ENCODE measurements at regions not wholly inside any gene's neighbourhood (a gene's known extent, or its start where the extent isn't known, plus 50 kb on each side); places are given as distances from the start of the nearest gene placed in this dataset.

GRCh38 chr11:43072096-43072495 is 239.7 kb upstream of the API5 start:
- DNase-seq (ENCODE audit: insufficient read length, low spot score): no peak
- no peak for FAIRE-seq
- TF ChIP-seq TAF1 (IDR thresholded peaks at IDR 0.05; ENCODE audit: low read depth, low read length) (no peak), SPI1 (IDR thresholded peaks at IDR 0.05; ENCODE audit: low read depth, low read length) (no peak), POU2F2 (IDR thresholded peaks at IDR 0.05; ENCODE audit: low read depth, low read length) (no peak), POLR2AphosphoS5 (IDR thresholded peaks at IDR 0.05; ENCODE audit: low read depth, low read length) (no peak), POLR2A (IDR thresholded peaks at IDR 0.05; ENCODE audit: low read depth, low read length) (no peak), PAX5 (IDR thresholded peaks at IDR 0.05; ENCODE audit: insufficient read depth, low read length, severe bottlenecking) (no peak)

- no peak for TF ChIP-seq SPI1 (IDR thresholded peaks at IDR 0.05; ENCODE audit: low read depth, low read length)
- no peak for TF ChIP-seq PAX5 (IDR thresholded peaks at IDR 0.05; ENCODE audit: insufficient read depth, low read length, severe bottlenecking)
- no peak for TF ChIP-seq POLR2A (IDR thresholded peaks at IDR 0.05; ENCODE audit: low read depth, low read length)
- no peak for TF ChIP-seq TAF1 (IDR thresholded peaks at IDR 0.05; ENCODE audit: low read depth, low read length)
- no peak for TF ChIP-seq POLR2AphosphoS5 (IDR thresholded peaks at IDR 0.05; ENCODE audit: low read depth, low read length)
- FAIRE-seq (no peak), DNase-seq (ENCODE audit: insufficient read length, low spot score) (no peak)
Measured at GRCh38 chr11:43072911-43073310, 238.9 kb upstream of the API5 start.

GRCh38 chr11:43074810-43075209 is 237.0 kb upstream of the API5 start:
- DNase-seq (ENCODE audit: insufficient read length, low spot score) (no peak), FAIRE-seq (no peak)
- TF ChIP-seq SPI1 (IDR thresholded peaks at IDR 0.05; ENCODE audit: low read depth, low read length) (no peak), TAF1 (IDR thresholded peaks at IDR 0.05; ENCODE audit: low read depth, low read length) (no peak), POLR2A (IDR thresholded peaks at IDR 0.05; ENCODE audit: low read depth, low read length) (no peak), POLR2AphosphoS5 (IDR thresholded peaks at IDR 0.05; ENCODE audit: low read depth, low read length) (no peak), PAX5 (IDR thresholded peaks at IDR 0.05; ENCODE audit: insufficient read depth, low read length, severe bottlenecking) (no peak), POU2F2 (IDR thresholded peaks at IDR 0.05; ENCODE audit: low read depth, low read length) (no peak)

- FAIRE-seq: no peak
- DNase-seq (ENCODE audit: insufficient read length, low spot score): no peak
- TF ChIP-seq PAX5 (IDR thresholded peaks at IDR 0.05; ENCODE audit: insufficient read depth, low read length, severe bottlenecking) (no peak), TAF1 (IDR thresholded peaks at IDR 0.05; ENCODE audit: low read depth, low read length) (no peak), POLR2A (IDR thresholded peaks at IDR 0.05; ENCODE audit: low read depth, low read length) (no peak), POU2F2 (IDR thresholded peaks at IDR 0.05; ENCODE audit: low read depth, low read length) (no peak), SPI1 (IDR thresholded peaks at IDR 0.05; ENCODE audit: low read depth, low read length) (no peak), POLR2AphosphoS5 (IDR thresholded peaks at IDR 0.05; ENCODE audit: low read depth, low read length) (no peak)
Measured at GRCh38 chr11:43101113-43101512, 210.7 kb upstream of the API5 start.

- FAIRE-seq: no peak
- TF ChIP-seq POLR2A (IDR thresholded peaks at IDR 0.05; ENCODE audit: low read depth, low read length) (no peak), POLR2AphosphoS5 (IDR thresholded peaks at IDR 0.05; ENCODE audit: low read depth, low read length) (no peak), TAF1 (IDR thresholded peaks at IDR 0.05; ENCODE audit: low read depth, low read length) (no peak), POU2F2 (IDR thresholded peaks at IDR 0.05; ENCODE audit: low read depth, low read length) (no peak), PAX5 (IDR thresholded peaks at IDR 0.05; ENCODE audit: insufficient read depth, low read length, severe bottlenecking) (no peak), SPI1 (IDR thresholded peaks at IDR 0.05; ENCODE audit: low read depth, low read length) (no peak)
- DNase-seq (ENCODE audit: insufficient read length, low spot score): no peak
Measured at GRCh38 chr11:43116071-43116470, 195.7 kb upstream of the API5 start.

GRCh38 chr11:43119275-43119970 is 192.4 kb upstream of the API5 start:
- TF ChIP-seq SPI1 (IDR thresholded peaks at IDR 0.05; ENCODE audit: low read depth, low read length) (no peak), POLR2AphosphoS5 (IDR thresholded peaks at IDR 0.05; ENCODE audit: low read depth, low read length) (no peak), TAF1 (IDR thresholded peaks at IDR 0.05; ENCODE audit: low read depth, low read length) (no peak), POU2F2 (IDR thresholded peaks at IDR 0.05; ENCODE audit: low read depth, low read length) (no peak), POLR2A (IDR thresholded peaks at IDR 0.05; ENCODE audit: low read depth, low read length) (no peak), PAX5 (IDR thresholded peaks at IDR 0.05; ENCODE audit: insufficient read depth, low read length, severe bottlenecking) (no peak)
- DNase-seq (ENCODE audit: insufficient read length, low spot score) (no peak), FAIRE-seq (no peak)

GRCh38 chr11:43122546-43122945 is 189.2 kb upstream of the API5 start:
- TF ChIP-seq SPI1 (IDR thresholded peaks at IDR 0.05; ENCODE audit: low read depth, low read length) (no peak), POLR2AphosphoS5 (IDR thresholded peaks at IDR 0.05; ENCODE audit: low read depth, low read length) (no peak), POLR2A (IDR thresholded peaks at IDR 0.05; ENCODE audit: low read depth, low read length) (no peak), TAF1 (IDR thresholded peaks at IDR 0.05; ENCODE audit: low read depth, low read length) (no peak)
- DNase-seq (ENCODE audit: insufficient read length, low spot score) (no peak), FAIRE-seq (no peak)

- no peak for FAIRE-seq
- TF ChIP-seq POLR2A (IDR thresholded peaks at IDR 0.05; ENCODE audit: low read depth, low read length) (no peak), TAF1 (IDR thresholded peaks at IDR 0.05; ENCODE audit: low read depth, low read length) (no peak), POLR2AphosphoS5 (IDR thresholded peaks at IDR 0.05; ENCODE audit: low read depth, low read length) (no peak), POU2F2 (IDR thresholded peaks at IDR 0.05; ENCODE audit: low read depth, low read length) (no peak), SPI1 (IDR thresholded peaks at IDR 0.05; ENCODE audit: low read depth, low read length) (no peak), PAX5 (IDR thresholded peaks at IDR 0.05; ENCODE audit: insufficient read depth, low read length, severe bottlenecking) (no peak)
- DNase-seq (ENCODE audit: insufficient read length, low spot score): no peak
Measured at GRCh38 chr11:43123443-43123842, 188.4 kb upstream of the API5 start.

- no peak for FAIRE-seq
- no peak for DNase-seq (ENCODE audit: insufficient read length, low spot score)
- TF ChIP-seq PAX5 (IDR thresholded peaks at IDR 0.05; ENCODE audit: insufficient read depth, low read length, severe bottlenecking) (no peak), POU2F2 (IDR thresholded peaks at IDR 0.05; ENCODE audit: low read depth, low read length) (no peak), POLR2A (IDR thresholded peaks at IDR 0.05; ENCODE audit: low read depth, low read length) (no peak), TAF1 (IDR thresholded peaks at IDR 0.05; ENCODE audit: low read depth, low read length) (no peak), SPI1 (IDR thresholded peaks at IDR 0.05; ENCODE audit: low read depth, low read length) (no peak), POLR2AphosphoS5 (IDR thresholded peaks at IDR 0.05; ENCODE audit: low read depth, low read length) (no peak)
Measured at GRCh38 chr11:43124272-43124935, 187.4 kb upstream of the API5 start.

Measured in GM12891 (cell line).